GM19467 (cell line): ENCODE measurements at regions not wholly inside any gene's neighbourhood (a gene's known extent, or its start where the extent isn't known, plus 50 kb on each side); places are given as distances from the start of the nearest gene placed in this dataset.
"Not testable (repeated sequence)": the region's sequence is repeated elsewhere in the genome, so short reads cannot be mapped to it uniquely, and the experiment has no call there.

Source experiments
- ATAC-seq: cut with Tn5 transposase; IDR thresholded peaks from one replicate; pipeline ENCODE4 v1.9.1; 2021; ENCODE audit warnings: mild to moderate bottlenecking, moderate library complexity; ENCODE audit not compliant: unreplicated experiment

DNA sequence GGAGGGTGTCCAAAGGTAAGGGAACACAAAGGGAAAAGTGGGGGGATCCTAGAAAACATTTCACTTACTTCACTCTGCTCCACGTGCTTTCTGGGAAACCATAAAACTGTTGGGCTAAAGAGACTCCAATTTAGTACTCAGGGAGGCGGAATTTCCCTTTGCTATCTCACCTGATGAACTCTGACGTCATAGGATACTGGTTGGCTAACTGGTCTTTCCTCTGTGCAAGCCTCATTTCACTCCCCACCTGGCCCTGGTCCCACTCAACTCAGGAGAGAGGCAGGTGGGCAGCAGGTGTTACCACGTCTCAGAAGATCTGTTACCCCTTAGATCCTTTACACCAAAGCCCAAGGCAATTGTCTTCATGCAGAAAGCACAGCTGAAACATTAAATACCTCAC, 51.8 kb upstream of the PMAIP1 start:
- ATAC-seq: no peak

DNA sequence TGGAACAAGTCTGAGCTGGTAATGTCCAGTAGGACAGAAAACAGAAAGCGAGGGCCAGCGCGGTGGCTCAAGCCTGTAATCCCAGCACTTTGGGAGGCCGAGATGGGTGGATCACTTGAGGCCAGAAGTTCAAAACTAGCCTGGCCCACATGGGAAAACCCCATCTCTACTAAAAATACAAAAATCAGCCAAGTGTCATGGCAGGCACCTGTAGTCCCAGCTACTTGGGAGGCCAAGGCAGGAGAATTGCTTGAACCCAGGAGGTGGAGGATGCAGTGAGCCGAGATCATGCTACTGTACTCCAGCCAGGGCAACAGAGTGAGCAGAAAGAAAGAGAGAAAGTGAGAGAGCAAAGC, 52.3 kb upstream of the PMAIP1 start:
- not testable (repeated sequence) for ATAC-seq

DNA sequence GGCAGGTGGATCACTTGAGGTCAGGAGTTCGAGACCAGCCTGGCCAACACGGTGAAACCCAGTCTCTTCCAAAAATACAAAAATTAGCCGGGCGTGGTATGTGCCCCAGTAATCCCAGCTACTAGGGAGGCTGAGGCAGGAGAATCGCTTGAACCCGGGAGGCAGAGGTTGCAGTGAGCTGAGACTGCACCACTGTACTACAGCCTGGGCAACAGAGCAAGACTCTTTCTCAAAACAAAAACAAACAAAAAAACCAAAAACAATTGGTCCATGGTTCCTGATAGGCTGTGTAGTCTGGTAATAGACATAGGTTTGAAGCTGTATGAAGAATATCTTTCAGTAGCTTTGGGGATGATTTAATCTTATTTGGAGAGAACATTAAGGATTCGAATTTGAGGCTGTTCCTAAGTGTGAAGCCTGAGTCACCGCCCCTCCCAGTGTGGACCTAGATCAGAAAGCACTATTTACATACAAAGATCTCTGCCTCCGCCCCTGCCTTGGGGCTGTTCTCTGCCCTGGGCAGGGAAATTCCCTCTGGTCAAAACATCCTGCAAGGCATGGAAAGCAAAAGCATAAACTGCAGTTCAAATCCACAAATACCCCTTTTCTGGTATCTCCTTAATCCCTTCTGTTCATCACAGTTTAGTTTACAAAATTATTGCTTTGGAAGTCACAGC, 52.8 kb upstream of the PMAIP1 start:
- ATAC-seq: peak; percentile 90

DNA sequence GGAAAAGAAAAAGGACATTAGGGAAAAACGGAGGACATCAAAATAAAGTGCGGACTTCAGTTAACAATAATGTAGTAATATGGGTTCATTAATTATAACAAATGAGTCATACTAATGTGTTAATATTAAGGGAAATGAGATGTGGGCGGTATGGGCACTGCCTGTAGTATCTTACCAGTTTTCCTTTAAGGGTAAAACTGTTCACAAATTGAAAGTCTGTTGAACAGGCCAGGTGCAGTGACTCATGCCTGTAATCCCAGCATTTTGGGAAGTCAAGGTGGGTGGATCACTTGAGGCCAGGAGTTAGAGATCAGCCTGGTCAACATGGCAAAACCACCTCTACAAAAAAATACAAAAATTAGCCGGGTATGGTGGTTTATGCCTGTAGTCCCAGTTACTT, 56.8 kb upstream of the PMAIP1 start:
- no peak for ATAC-seq

DNA sequence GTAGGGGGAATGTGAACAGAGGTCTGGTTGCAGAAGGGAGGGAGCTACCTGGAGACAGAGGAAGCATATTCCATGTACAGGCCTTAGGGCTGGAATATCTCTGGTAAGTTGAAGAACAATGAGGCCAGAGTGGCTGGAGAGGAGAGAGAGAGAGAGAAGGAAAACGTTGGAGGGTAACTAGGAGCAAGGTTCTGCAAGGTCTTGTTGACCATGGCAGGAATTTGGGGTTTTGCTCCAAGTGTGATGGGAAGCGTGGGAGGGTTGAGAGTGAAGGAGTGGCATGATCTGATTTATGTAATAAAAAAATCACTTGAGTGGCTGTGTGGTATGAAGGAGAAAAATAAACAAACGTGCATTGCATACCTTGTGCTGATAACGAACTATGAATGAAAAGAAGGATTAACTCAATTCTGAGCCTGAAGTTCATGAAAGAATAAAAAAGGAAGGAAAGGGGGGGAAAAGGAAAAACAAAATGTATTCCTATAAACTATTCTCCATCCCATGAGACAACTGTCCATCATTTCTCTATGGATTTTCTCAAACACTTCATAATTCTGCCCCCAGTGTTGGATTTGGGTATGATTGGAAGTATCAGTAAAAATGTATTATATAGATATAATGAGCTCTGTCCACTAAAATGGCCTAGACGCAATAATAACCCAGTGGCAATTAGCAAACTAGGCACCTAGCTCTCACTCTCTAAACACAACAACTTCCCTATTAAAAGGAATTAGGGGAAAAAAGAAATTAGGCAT, 59.7 kb upstream of the PMAIP1 start:
- ATAC-seq: no peak

DNA sequence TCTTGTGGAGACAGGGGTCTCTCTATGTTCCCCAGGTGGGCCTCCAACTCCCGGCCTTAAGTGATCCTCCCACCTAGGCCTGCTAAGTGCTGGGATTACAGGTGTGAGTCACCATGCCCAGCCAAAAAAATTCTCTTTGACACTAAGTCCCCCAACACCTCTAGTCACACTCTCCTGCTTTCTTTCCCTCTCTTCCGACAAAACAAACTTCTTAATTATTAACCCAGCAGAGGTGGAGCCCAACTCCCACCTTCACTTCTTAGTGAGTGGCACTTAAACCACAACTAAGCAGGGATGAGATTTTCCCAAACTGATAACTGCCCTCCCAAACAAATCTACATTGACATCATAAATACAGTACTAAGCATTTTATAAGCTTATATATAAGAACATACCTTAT, 60.5 kb upstream of the PMAIP1 start:
- ATAC-seq: no peak

DNA sequence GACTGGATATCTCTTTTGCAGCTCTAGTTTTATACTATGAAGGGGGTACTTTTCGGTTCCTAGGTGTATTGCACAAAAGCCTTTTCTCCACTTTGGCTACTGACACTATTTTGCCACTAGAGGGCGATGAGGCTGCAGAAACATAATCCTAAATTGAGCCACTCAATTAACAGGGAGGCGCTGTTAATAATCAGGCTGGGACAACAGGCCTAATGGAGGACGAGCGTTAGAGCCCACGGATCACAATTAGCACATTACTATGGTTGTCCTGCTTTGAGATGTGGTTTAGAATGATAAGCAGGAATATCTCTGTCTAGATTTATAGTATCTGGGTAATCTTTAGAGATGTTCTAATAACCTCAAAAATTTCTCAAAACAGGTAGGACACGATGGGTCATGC, 62.2 kb upstream of the PMAIP1 start:
- peak; percentile 42 for ATAC-seq

DNA sequence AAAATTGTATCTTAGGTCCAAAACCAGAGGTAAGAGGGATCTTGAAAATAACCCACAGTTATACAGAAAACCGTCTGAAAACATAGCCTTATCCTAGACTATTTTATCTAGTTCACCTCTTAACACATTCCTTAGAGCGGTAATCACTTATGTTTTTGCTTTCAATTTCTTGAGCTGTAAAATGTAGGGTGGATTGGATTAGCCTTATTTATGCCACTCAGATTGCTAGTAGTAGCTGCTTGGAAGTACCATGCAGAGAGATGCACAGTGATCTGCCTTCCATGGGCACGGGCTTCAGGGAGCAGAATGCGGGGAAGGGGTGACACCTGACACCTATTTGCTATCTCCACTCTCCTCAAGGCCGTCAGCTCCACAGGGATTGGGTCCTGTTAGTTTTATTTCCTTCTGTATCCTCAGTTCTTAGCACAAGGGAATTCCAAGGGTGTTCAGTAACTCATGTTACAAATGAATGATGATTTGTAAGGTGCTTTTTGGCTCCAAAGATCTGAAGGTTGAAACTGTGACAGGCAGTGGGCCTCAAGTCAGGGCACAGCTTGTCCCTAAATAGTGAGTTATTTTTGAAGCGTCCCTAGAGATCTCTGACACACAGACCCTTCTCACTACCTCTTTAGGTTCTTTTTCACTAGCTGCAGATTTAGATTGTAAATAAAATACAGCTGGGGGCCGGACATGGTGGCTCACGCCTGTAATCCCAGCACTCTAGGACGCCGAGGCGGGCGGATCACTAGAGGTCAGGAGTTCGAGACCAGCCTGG, 64.0 kb upstream of the PMAIP1 start:
- no peak for ATAC-seq

DNA sequence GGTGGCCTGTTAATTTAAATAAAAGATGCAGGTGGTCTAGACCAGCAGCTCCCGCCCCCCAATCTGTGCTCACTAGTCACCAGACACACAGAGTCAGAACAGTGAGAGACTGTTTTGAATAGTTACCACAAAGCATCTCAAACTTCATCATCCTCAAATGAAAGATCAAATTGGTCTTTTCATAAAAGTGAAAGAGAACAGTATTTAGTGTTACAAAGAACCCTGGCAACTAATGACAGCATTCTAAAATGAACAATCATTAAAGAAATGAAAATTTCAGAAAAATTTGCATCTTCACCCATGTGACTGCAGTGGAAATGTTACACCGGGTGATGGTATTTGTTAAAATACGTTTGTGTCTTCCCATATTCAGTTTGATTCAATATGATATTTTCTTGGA, 65.5 kb upstream of the PMAIP1 start:
- peak; percentile 37 for ATAC-seq

DNA sequence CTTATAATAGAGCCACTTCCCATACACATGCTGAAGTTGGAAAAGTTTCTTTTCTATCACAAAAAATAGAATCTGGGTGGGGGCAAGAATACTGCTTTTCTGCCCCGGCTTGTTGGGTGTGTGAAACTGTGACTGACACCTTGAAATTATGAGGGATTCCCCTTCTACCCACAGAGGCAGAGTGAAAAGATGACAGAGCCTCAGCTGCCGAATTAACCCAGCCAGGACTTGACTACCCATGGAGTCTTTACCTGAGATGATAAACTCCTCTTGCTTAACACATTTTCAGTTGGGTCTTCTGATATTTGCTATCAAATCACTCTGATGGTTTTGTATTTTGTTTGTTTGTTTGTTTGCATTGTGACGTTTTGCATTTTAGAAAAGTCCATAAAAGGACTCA, 66.0 kb upstream of the PMAIP1 start:
- peak; percentile 60 for ATAC-seq

DNA sequence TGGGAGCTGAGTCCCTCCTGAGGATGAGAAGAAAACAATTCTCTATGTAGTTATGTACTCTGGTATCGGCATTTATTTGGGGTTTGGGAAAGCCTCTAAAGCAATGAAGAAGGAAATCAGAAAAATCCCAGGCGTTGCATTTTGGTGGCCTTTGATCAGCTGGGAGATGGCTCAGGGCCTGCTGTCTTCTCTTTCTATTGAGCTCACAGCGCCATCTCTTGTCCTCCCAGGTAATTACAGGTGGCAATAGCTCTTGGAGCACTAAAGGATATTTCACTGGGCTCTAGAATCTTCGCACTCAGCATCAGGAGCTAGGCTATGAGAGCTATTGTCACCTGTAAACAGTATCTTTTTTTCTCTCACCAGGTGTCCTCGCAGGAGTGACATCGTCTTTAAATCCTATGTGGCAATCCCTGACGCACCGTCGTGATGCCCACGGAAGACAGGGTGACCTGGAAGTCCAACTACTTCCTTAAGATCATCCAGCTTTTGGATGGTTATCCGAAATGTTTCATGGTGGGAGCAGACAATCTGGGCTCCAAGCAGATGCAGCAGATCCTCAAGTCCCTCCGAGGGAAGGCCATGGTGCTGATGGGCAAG, 76.1 kb upstream of the PMAIP1 start:
- no peak for ATAC-seq

DNA sequence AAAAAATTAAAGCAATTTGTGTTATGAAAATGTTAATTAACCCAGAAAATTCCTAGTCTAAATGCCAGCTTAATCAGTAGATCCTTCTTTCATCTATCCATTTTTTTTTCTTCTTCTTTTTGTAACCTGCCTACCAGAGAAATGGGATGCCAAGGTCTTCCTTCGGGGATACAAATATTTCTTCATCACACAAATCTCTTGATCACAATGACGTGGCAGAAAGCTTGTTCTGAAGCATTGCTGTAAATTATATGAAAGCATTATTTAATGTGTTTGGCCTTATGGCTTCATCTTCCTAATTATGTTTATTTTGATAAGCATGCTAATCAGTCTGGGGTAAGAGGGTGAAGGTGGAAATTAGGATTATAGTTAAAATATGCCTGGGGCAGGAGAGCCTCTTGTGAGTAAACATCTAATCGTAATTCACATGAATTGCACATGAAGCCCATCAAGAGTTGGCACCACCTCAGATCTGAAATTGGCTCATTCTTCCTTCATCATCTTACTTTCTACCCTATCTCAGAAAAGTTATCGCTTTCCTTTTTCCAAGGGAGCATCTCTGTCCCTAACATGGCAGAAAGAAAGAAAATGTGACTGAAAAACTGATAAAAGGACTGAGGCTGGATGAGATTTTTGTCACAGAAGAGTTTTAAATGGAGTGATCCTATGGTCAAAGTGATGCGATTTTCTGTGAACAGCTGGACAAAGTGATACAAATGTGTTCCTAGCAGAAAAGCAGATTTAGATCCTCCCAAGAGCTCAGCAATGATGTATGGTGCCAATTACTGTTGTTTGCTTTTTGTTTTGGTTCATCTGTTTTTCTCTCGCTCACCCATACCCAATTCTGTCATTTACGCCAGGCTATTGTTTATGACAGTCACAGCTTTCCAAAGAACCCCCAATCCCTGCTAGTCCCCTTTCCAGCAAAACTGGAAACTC, 76.9 kb upstream of the PMAIP1 start:
- ATAC-seq: no peak

DNA sequence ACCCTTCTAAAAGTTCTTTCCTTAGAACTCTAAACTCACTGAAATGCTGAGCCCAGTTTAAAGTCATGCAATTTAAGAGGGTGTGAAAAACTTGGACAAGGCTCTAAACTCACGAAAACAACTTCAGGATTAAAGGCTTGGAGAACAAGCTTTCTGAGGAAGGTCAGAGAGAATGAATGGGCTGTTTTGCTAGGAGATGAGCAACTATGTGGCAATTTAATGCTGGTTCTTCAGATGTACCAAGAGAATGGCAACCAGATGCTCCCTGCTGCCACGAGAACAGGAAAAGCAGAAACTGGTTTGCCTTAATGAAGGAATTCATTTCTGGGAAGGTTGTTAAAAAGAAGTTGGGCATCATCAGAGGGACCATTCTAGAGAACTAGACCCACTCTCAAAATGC, 77.8 kb upstream of the PMAIP1 start:
- no peak for ATAC-seq

DNA sequence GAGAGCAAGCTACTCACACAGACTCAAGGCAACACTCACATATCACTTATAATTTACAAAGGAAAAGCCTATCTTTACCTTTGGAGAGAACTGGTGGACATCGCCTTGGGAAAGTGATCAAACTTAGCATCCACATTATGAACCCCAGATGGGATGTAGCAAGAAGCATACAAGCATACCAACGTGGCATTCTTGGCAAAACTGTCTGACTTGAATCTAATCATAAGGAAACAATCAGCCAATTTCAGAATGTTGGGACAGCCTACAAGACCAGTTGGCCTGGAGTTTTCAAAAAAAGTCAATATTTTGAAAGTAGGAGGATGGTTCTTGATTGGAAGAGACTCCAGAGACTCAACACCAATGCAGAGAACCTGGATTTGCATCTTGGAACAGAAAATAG, 79.1 kb upstream of the PMAIP1 start:
- no peak for ATAC-seq

DNA sequence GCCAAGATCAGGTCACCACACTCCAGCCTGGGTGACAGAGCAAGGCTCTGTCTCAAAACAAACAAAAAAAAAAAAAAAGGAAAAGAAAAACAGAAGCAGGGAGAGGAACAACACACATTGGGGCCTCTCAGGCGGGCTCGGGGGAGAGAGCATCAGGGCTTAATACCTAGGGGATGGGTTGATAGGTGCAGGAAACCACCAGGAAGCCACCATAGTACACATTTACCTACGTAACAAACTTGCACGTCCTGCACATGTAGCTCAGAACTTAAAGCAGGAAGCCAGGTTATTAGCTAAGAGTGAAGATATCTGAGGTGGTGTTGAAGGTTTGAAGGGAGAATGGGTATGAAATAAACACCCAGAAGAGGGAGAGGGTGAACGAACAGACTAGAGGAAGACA, 81.0 kb upstream of the PMAIP1 start:
- no peak for ATAC-seq

DNA sequence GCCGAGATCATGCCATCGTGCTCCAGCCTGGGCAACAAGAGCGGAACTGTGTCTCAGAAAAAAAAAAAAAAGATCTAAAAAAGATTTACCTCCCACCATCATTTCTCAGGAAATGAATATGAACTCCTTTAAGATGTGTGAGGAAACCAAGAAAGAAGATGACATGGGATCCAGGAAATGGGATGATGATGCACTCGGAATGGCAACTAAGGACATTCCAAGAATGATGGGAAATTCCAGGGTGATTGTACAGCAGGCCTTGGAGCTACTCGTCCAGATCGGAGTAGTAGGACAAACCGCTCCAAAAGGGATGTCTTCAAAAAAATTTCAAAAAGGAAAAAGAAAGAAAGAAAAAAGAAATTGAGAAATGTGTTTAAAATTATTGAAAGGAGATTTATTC, 84.9 kb upstream of the PMAIP1 start:
- ATAC-seq: no peak

DNA sequence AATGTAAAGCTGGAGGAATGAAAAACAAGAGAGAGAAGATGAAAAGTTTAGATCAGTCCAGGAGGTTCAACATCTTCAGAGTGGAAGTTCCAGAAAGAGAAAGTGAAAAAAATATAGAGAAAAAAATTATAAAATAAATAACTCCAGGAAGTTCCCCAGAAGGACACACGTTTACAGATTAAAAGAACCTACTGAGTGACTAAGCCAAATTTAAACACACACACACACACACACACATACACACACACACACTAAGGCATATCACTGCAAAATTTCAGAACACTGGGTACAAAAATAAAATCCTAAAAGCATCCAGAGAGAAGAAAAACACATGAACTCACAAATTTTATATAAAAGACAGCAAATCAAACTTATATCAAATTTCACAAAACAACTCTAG, 85.9 kb upstream of the PMAIP1 start:
- ATAC-seq: no peak

DNA sequence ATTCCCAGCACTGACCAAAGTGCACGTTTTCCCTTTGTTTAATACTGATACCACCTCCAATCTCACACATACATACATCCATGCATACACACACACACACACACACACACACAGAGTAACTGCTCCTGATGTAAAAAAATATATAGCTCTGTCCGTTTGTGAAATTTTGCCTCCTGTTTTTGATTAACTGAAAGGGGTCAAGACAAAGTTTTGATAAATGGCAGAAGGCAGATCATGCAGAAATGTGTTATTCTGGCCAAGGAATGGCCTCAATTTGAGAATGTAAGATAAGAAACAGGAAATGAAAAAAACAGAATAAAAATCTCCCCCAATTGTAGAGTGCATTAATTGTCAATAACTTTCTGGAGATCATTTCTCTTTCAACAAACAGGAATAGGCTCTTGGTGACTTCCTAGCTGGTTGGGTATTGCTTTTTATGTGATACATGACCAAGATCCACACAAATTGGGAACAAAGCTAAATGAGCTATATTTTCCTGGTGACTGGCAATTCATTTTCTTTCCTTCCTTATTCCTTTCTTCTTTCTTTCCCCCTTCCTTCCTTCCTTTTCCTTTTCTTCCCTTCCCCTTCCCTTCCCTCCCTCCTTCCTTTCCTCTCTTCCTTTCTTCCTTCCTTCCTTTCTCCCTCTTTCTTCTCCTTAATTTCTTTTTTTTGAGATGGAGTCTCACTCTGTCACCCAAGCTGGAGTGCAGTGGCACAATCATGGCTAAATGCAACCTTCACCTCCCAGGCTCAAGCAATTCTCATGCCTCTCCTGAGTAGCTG, 88.9 kb upstream of the PMAIP1 start:
- no peak for ATAC-seq

DNA sequence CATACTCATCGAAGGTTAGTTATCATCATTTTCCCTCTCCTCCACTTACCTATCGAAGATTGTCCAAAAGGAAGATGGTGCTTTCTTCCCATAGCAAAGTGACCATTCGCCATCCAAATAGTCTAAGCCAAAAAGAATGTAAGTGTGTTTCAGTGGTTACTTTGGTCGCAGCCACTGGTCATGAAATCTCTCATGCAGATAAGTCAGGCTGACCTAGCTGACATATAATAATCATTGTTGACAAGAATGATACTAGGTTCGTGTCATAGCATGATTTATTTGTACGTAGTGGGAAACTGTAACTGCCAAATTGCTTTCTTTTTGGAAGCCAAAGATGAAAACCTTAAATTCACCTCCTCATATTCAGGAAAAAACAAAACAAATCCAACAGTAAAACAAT, 89.6 kb upstream of the PMAIP1 start:
- ATAC-seq: no peak

DNA sequence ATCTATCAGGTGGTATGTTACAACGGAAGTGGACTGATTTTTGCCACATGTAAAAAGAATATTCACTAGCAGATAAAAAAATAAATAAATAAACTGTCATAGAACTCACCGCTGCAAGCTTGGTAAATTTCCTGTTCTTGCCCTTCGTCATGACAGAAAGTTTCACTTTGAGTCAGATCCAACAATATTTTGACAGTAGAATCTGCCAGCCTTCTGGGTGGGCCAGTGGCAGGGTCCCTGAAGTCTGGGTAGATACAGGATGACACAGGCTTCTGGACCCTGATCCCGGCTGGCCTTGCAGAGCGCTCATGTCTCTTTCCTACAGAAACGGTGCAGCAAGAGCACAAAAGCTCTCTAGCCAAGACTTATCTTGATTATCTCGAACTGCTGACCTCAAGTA, 97.8 kb upstream of the PMAIP1 start:
- peak; percentile 56 for ATAC-seq
